ENCODE measurements at regions not wholly inside any gene's neighbourhood (a gene's known extent, or its start where the extent isn't known, plus 50 kb on each side); places are given as distances from the start of the nearest gene placed in this dataset.

- Histone ChIP-seq H4K20me1 (ENCODE audit: insufficient read depth, low read depth, low read length) (no peaks in the 10 kb centered on the region), H3K36me3 (ENCODE audit: insufficient read depth, low read length) (no peaks in the 10 kb centered on the region), H3K4me2 (ENCODE audit: low read depth, low read length, poor library complexity, severe bottlenecking) (no peak overlapping the region), H3K9me2 (replicated peaks; ENCODE audit: insufficient read depth, low read length) (no peaks in the 10 kb centered on the region), H3K79me2 (ENCODE audit: low read length) (no peaks in the 10 kb centered on the region), H3K4me1 (ENCODE audit: low read length) (no peaks in the 10 kb centered on the region), H3K4me3 (ENCODE audit: low read length) (no peak overlapping the region), H3K27me3 (ENCODE audit: low read length) (no peaks in the 10 kb centered on the region), H3K9me3 (ENCODE audit: low read length) (no peaks in the 10 kb centered on the region), H3K27ac (ENCODE audit: low read length) (no peak overlapping the region), H2AFZ (ENCODE audit: low read length) (no peak overlapping the region), H3K9ac (ENCODE audit: low read length) (no peak overlapping the region)
- no peak for DNase-seq
Measured at GRCh38 chr6:165926378-165926777, 241.3 kb downstream of the TBXT start.

GRCh38 chr6:165925474-165926156 is 242.0 kb downstream of the TBXT start:
- Histone ChIP-seq H3K79me2 (ENCODE audit: low read length) (no peaks in the 10 kb centered on the region), H3K4me1 (ENCODE audit: low read length) (no peaks in the 10 kb centered on the region), H4K20me1 (ENCODE audit: insufficient read depth, low read depth, low read length) (no peaks in the 10 kb centered on the region), H3K9ac (ENCODE audit: low read length) (no peak overlapping the region), H3K27ac (ENCODE audit: low read length) (no peak overlapping the region), H3K27me3 (ENCODE audit: low read length) (no peaks in the 10 kb centered on the region), H3K36me3 (ENCODE audit: insufficient read depth, low read length) (no peaks in the 10 kb centered on the region), H2AFZ (ENCODE audit: low read length) (no peak overlapping the region), H3K9me2 (replicated peaks; ENCODE audit: insufficient read depth, low read length) (no peaks in the 10 kb centered on the region), H3K9me3 (ENCODE audit: low read length) (no peaks in the 10 kb centered on the region), H3K4me2 (ENCODE audit: low read depth, low read length, poor library complexity, severe bottlenecking) (no peak overlapping the region), H3K4me3 (ENCODE audit: low read length) (no peak overlapping the region)
- no peak for DNase-seq

DNA sequence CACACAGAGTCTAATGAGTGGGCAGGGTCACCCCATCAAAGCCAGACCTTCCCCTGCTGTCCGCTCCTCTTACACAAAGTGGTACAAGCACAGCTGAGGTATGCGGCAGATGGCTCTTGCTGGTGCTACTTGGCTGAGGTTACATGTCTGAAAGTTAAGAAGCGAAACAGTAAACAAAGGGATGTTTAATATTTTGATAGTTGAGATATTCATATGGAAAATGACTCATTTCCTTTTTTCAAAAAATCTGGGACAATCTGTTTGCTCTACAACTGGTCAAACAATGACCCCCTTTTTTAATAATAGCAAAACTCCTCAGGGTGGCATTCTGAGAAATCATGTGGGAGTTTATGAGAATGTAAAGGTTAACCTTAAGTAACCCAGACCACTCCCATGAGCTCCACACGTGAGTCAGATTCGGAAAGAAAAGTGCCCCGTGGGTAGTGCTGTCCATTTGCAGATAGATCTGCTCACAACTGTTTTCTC is 245.3 kb downstream of the TBXT start:
- Histone ChIP-seq H3K27me3 (ENCODE audit: low read length) (no peaks in the 10 kb centered on the region), H3K36me3 (ENCODE audit: insufficient read depth, low read length) (no peaks in the 10 kb centered on the region), H4K20me1 (ENCODE audit: insufficient read depth, low read depth, low read length) (no peaks in the 10 kb centered on the region), H3K9me3 (ENCODE audit: low read length) (no peaks in the 10 kb centered on the region), H3K9me2 (replicated peaks; ENCODE audit: insufficient read depth, low read length) (no peaks in the 10 kb centered on the region), H3K79me2 (ENCODE audit: low read length) (no peaks in the 10 kb centered on the region), H3K27ac (ENCODE audit: low read length) (no peak overlapping the region), H3K9ac (ENCODE audit: low read length) (no peak overlapping the region), H3K4me1 (ENCODE audit: low read length) (no peaks in the 10 kb centered on the region), H3K4me3 (ENCODE audit: low read length) (no peak overlapping the region), H2AFZ (ENCODE audit: low read length) (no peak overlapping the region), H3K4me2 (ENCODE audit: low read depth, low read length, poor library complexity, severe bottlenecking) (no peak overlapping the region)
- DNase-seq: no peak

GRCh38 chr6:165920896-165921671 is 246.6 kb downstream of the TBXT start:
- Histone ChIP-seq H2AFZ (ENCODE audit: low read length) (no peak overlapping the region), H3K4me1 (ENCODE audit: low read length) (no peaks in the 10 kb centered on the region), H3K4me3 (ENCODE audit: low read length) (no peak overlapping the region), H4K20me1 (ENCODE audit: insufficient read depth, low read depth, low read length) (no peaks in the 10 kb centered on the region), H3K36me3 (ENCODE audit: insufficient read depth, low read length) (no peaks in the 10 kb centered on the region), H3K27me3 (ENCODE audit: low read length) (no peaks in the 10 kb centered on the region), H3K27ac (ENCODE audit: low read length) (no peak overlapping the region), H3K9me3 (ENCODE audit: low read length) (no peaks in the 10 kb centered on the region), H3K4me2 (ENCODE audit: low read depth, low read length, poor library complexity, severe bottlenecking) (no peak overlapping the region), H3K9ac (ENCODE audit: low read length) (no peak overlapping the region), H3K79me2 (ENCODE audit: low read length) (no peaks in the 10 kb centered on the region), H3K9me2 (replicated peaks; ENCODE audit: insufficient read depth, low read length) (no peaks in the 10 kb centered on the region)
- DNase-seq: no peak

- Histone ChIP-seq H4K20me1 (ENCODE audit: insufficient read depth, low read depth, low read length) (no peaks in the 10 kb centered on the region), H2AFZ (ENCODE audit: low read length) (no peak overlapping the region), H3K4me2 (ENCODE audit: low read depth, low read length, poor library complexity, severe bottlenecking) (no peak overlapping the region), H3K9ac (ENCODE audit: low read length) (no peak overlapping the region), H3K4me1 (ENCODE audit: low read length) (no peaks in the 10 kb centered on the region), H3K27me3 (ENCODE audit: low read length) (no peaks in the 10 kb centered on the region), H3K9me3 (ENCODE audit: low read length) (no peaks in the 10 kb centered on the region), H3K79me2 (ENCODE audit: low read length) (no peaks in the 10 kb centered on the region), H3K36me3 (ENCODE audit: insufficient read depth, low read length) (no peaks in the 10 kb centered on the region), H3K4me3 (ENCODE audit: low read length) (no peak overlapping the region), H3K9me2 (replicated peaks; ENCODE audit: insufficient read depth, low read length) (no peaks in the 10 kb centered on the region), H3K27ac (ENCODE audit: low read length) (no peak overlapping the region)
- no peak for DNase-seq
Measured at GRCh38 chr6:165917576-165917975, 250.1 kb downstream of the TBXT start.

GRCh38 chr6:165915022-165915770 is 252.2 kb upstream of the PDE10A start:
- Histone ChIP-seq H2AFZ (ENCODE audit: low read length) (no peak overlapping the region), H3K27ac (ENCODE audit: low read length) (no peak overlapping the region), H3K4me3 (ENCODE audit: low read length) (no peak overlapping the region), H3K9ac (ENCODE audit: low read length) (no peak overlapping the region), H3K4me2 (ENCODE audit: low read depth, low read length, poor library complexity, severe bottlenecking) (no peak overlapping the region), H3K9me2 (replicated peaks; ENCODE audit: insufficient read depth, low read length) (no peaks in the 10 kb centered on the region), H4K20me1 (ENCODE audit: insufficient read depth, low read depth, low read length) (no peaks in the 10 kb centered on the region), H3K4me1 (ENCODE audit: low read length) (no peaks in the 10 kb centered on the region), H3K27me3 (ENCODE audit: low read length) (no peaks in the 10 kb centered on the region), H3K9me3 (ENCODE audit: low read length) (no peaks in the 10 kb centered on the region), H3K36me3 (ENCODE audit: insufficient read depth, low read length) (no peaks in the 10 kb centered on the region), H3K79me2 (ENCODE audit: low read length) (no peaks in the 10 kb centered on the region)
- no peak for DNase-seq

GRCh38 chr6:165913676-165914570 is 250.9 kb upstream of the PDE10A start:
- Histone ChIP-seq H2AFZ (ENCODE audit: low read length) (no peak overlapping the region), H4K20me1 (ENCODE audit: insufficient read depth, low read depth, low read length) (no peaks in the 10 kb centered on the region), H3K27me3 (ENCODE audit: low read length) (no peaks in the 10 kb centered on the region), H3K9me3 (ENCODE audit: low read length) (no peaks in the 10 kb centered on the region), H3K9me2 (replicated peaks; ENCODE audit: insufficient read depth, low read length) (no peaks in the 10 kb centered on the region), H3K36me3 (ENCODE audit: insufficient read depth, low read length) (no peaks in the 10 kb centered on the region), H3K4me3 (ENCODE audit: low read length) (no peak overlapping the region), H3K4me1 (ENCODE audit: low read length) (no peaks in the 10 kb centered on the region), H3K9ac (ENCODE audit: low read length) (no peak overlapping the region), H3K27ac (ENCODE audit: low read length) (no peak overlapping the region), H3K79me2 (ENCODE audit: low read length) (no peaks in the 10 kb centered on the region), H3K4me2 (ENCODE audit: low read depth, low read length, poor library complexity, severe bottlenecking) (no peak overlapping the region)
- no peak for DNase-seq
